Glutamatergic neuron (in vitro differentiated cells): ENCODE measurements at regions not wholly inside any gene's neighbourhood (a gene's known extent, or its start where the extent isn't known, plus 50 kb on each side); places are given as distances from the start of the nearest gene placed in this dataset.

Experiments
- DNase-seq: peaks from one replicate; pipeline ENCODE4 v3.0.0; 2022
- H3K27ac Mint-ChIP-seq: one replicate; pipeline ENCODE4 v1.8.0; 2020; ENCODE audit warnings: mild to moderate bottlenecking, mixed read lengths, inconsistent platforms; ENCODE audit not compliant: unreplicated experiment
- H3K27me3 Mint-ChIP-seq: one replicate; pipeline ENCODE4 v1.8.0; 2020; ENCODE audit warnings: mild to moderate bottlenecking, moderate library complexity, mixed read lengths, inconsistent platforms; ENCODE audit not compliant: unreplicated experiment
- H3K36me3 Mint-ChIP-seq: one replicate; pipeline ENCODE4 v1.8.0; 2020; ENCODE audit warnings: mild to moderate bottlenecking, mixed read lengths, inconsistent platforms; ENCODE audit not compliant: unreplicated experiment
- H3K4me1 Mint-ChIP-seq: one replicate; pipeline ENCODE4 v1.8.0; 2020; ENCODE audit warnings: mild to moderate bottlenecking, low read depth, mixed read lengths, inconsistent platforms; ENCODE audit not compliant: unreplicated experiment
- H3K4me3 Mint-ChIP-seq: one replicate; pipeline ENCODE4 v1.8.0; 2020; ENCODE audit warnings: mild to moderate bottlenecking, mixed read lengths, inconsistent platforms; ENCODE audit not compliant: unreplicated experiment
- H3K9me3 Mint-ChIP-seq: one replicate; pipeline ENCODE4 v1.8.0; 2020; ENCODE audit warnings: mild to moderate bottlenecking, moderate library complexity, mixed read lengths, inconsistent platforms; ENCODE audit not compliant: unreplicated experiment
- TF ChIP-seq, protein P1 (sequence below): fragments of 200-600 bp; sonication (generic); IDR thresholded peaks from one replicate; pipeline ENCODE4 v1.5.0; 2021; ENCODE audit not compliant: partially characterized antibody, unreplicated experiment

- H3K9me3 Mint-ChIP-seq: peaks cover 2% of the 10 kb centered on the region
- H3K27me3 Mint-ChIP-seq: no peaks in the 10 kb centered on the region
- DNase-seq: no peak
- no peak overlapping the region for H3K4me3 Mint-ChIP-seq
- no peak overlapping the region for H3K27ac Mint-ChIP-seq
- no peaks in the 10 kb centered on the region for H3K36me3 Mint-ChIP-seq
- TF ChIP-seq, protein P1, sequence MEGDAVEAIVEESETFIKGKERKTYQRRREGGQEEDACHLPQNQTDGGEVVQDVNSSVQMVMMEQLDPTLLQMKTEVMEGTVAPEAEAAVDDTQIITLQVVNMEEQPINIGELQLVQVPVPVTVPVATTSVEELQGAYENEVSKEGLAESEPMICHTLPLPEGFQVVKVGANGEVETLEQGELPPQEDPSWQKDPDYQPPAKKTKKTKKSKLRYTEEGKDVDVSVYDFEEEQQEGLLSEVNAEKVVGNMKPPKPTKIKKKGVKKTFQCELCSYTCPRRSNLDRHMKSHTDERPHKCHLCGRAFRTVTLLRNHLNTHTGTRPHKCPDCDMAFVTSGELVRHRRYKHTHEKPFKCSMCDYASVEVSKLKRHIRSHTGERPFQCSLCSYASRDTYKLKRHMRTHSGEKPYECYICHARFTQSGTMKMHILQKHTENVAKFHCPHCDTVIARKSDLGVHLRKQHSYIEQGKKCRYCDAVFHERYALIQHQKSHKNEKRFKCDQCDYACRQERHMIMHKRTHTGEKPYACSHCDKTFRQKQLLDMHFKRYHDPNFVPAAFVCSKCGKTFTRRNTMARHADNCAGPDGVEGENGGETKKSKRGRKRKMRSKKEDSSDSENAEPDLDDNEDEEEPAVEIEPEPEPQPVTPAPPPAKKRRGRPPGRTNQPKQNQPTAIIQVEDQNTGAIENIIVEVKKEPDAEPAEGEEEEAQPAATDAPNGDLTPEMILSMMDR: no peak
- H3K4me1 Mint-ChIP-seq: no peaks in the 10 kb centered on the region
Measured at GRCh38 chr7:89798599-89798996, 355.7 kb upstream of the STEAP1 start.

GRCh38 chr7:89800761-89801160, 353.5 kb upstream of the STEAP1 start:
- DNase-seq: no peak
- Mint-ChIP-seq H3K4me1 (no peaks in the 10 kb centered on the region), H3K9me3 (peaks cover 2% of the 10 kb centered on the region), H3K27ac (no peak overlapping the region), H3K4me3 (no peak overlapping the region), H3K27me3 (no peaks in the 10 kb centered on the region), H3K36me3 (no peaks in the 10 kb centered on the region)
- TF ChIP-seq, protein P1: no peak

GRCh38 chr7:89809291-89809690, 345.0 kb upstream of the STEAP1 start:
- Mint-ChIP-seq H3K9me3 (no peaks in the 10 kb centered on the region), H3K4me3 (no peak overlapping the region), H3K36me3 (no peaks in the 10 kb centered on the region), H3K27ac (no peak overlapping the region), H3K4me1 (no peaks in the 10 kb centered on the region), H3K27me3 (peaks cover 2% of the 10 kb centered on the region)
- DNase-seq: no peak
- TF ChIP-seq, protein P1: no peak

- Mint-ChIP-seq H3K9me3 (no peaks in the 10 kb centered on the region), H3K4me1 (no peaks in the 10 kb centered on the region), H3K4me3 (no peak overlapping the region), H3K36me3 (no peaks in the 10 kb centered on the region), H3K27ac (no peak overlapping the region), H3K27me3 (no peaks in the 10 kb centered on the region)
- no peak for DNase-seq
- TF ChIP-seq, protein P1: no peak
Measured at GRCh38 chr7:89813081-89813480, 341.2 kb upstream of the STEAP1 start.

GRCh38 chr7:89826121-89826520, 328.1 kb upstream of the STEAP1 start:
- no peak overlapping the region for H3K27ac Mint-ChIP-seq
- H3K4me3 Mint-ChIP-seq: no peak overlapping the region
- H3K27me3 Mint-ChIP-seq: no peaks in the 10 kb centered on the region
- no peaks in the 10 kb centered on the region for H3K4me1 Mint-ChIP-seq
- DNase-seq: no peak
- no peaks in the 10 kb centered on the region for H3K9me3 Mint-ChIP-seq
- no peaks in the 10 kb centered on the region for H3K36me3 Mint-ChIP-seq
- TF ChIP-seq, protein P1: no peak
